Neural progenitor cell (in vitro differentiated cells): ENCODE measurements at regions not wholly inside any gene's neighbourhood (a gene's known extent, or its start where the extent isn't known, plus 50 kb on each side); places are given as distances from the start of the nearest gene placed in this dataset.
A peak's percentile ranks its signal among the peaks of the same experiment; 100 is the strongest.

Experiments
- DNase-seq: peaks from one replicate; pipeline ENCODE4 v3.0.0-alpha.2; 2016; ENCODE audit warnings: low spot score
- H2AFZ ChIP-seq: fragments of 200-600 bp; sonication (generic); replicated peaks from 2 replicates; pipeline ENCODE4 v1.6.1; 2016; ENCODE audit warnings: antibody characterized with exemption
- H3F3A ChIP-seq: fragments of 200-600 bp; sonication (generic); 2 replicates; pipeline ENCODE4 v1.6.1; 2016; ENCODE audit warnings: antibody characterized with exemption, low read depth
- H3K27ac ChIP-seq: fragments of 200-600 bp; sonication (generic); 2 replicates; pipeline ENCODE4 v1.5.1; 2016; ENCODE audit warnings: mild to moderate bottlenecking
- H3K27me3 ChIP-seq: fragments of 200-600 bp; sonication (generic); 2 replicates; pipeline ENCODE4 v1.6.1; 2016; ENCODE audit warnings: mild to moderate bottlenecking, moderate library complexity
- H3K36me3 ChIP-seq: fragments of 200-600 bp; sonication (generic); 2 replicates; pipeline ENCODE4 v1.5.1; 2016
- H3K4me1 ChIP-seq: fragments of 200-600 bp; sonication (generic); 2 replicates; pipeline ENCODE4 v1.6.1; 2016; ENCODE audit warnings: mixed run types
- H3K4me2 ChIP-seq: fragments of 200-600 bp; sonication (generic); 2 replicates; pipeline ENCODE4 v1.6.1; 2016
- H3K4me3 ChIP-seq: fragments of 200-600 bp; sonication (generic); 2 replicates; pipeline ENCODE4 v1.5.1; 2016
- H3K79me2 ChIP-seq: fragments of 200-600 bp; sonication (generic); 2 replicates; pipeline ENCODE4 v1.6.1; 2016; ENCODE audit warnings: low read depth
- H3K9ac ChIP-seq: fragments of 200-600 bp; sonication (generic); 2 replicates; pipeline ENCODE4 v1.6.1; 2016
- H3K9me3 ChIP-seq: fragments of 200-600 bp; sonication (generic); 2 replicates; pipeline ENCODE4 v1.5.1; 2016; ENCODE audit warnings: low read depth
- H4K20me1 ChIP-seq: fragments of 200-600 bp; sonication (generic); 2 replicates; pipeline ENCODE4 v1.6.1; 2016; ENCODE audit warnings: low read depth
- H3K27ac Mint-ChIP-seq: 3 replicates; pipeline ENCODE4 v1.8.0; 2021; ENCODE audit warnings: mixed read lengths
- H3K27me3 Mint-ChIP-seq: 2 replicates; pipeline ENCODE4 v1.8.0; 2022; ENCODE audit warnings: low read depth, mild to moderate bottlenecking, inconsistent platforms, moderate library complexity, mixed read lengths; ENCODE audit not compliant: insufficient read depth
- H3K36me3 Mint-ChIP-seq: 3 replicates; pipeline ENCODE4 v1.8.0; 2021; ENCODE audit warnings: mixed read lengths
- H3K4me1 Mint-ChIP-seq: 3 replicates; pipeline ENCODE4 v1.8.0; 2021; ENCODE audit warnings: mixed read lengths
- H3K4me3 Mint-ChIP-seq: 3 replicates; pipeline ENCODE4 v1.8.0; 2021; ENCODE audit warnings: mild to moderate bottlenecking, moderate library complexity, mixed read lengths
- H3K9me3 Mint-ChIP-seq: 3 replicates; pipeline ENCODE4 v1.8.0; 2020; ENCODE audit warnings: mixed read lengths
- EZH2 ChIP-seq: fragments of 200-600 bp; sonication (generic); IDR thresholded peaks from 2 replicates; pipeline ENCODE4 v1.6.1; 2017; ENCODE audit warnings: antibody characterized with exemption, mild to moderate bottlenecking, moderate library complexity
- EZH2phosphoT487 ChIP-seq: fragments of 200-600 bp; sonication (generic); IDR thresholded peaks from 2 replicates; pipeline ENCODE4 v1.6.1; 2017; ENCODE audit warnings: antibody characterized with exemption
- TF ChIP-seq, protein P1 (sequence below): fragments of 200-600 bp; sonication (generic); IDR thresholded peaks from 2 replicates; pipeline ENCODE4 v1.5.1; 2017; ENCODE audit warnings: antibody characterized with exemption, mild to moderate bottlenecking

GRCh38 chr5:153299891-153300290 lies 190.6 kb upstream of the GRIA1 start:
- H3K27ac ChIP-seq = peak overlapping the region; percentile 32
- no peaks in the 10 kb centered on the region for H3K9me3 ChIP-seq
- peaks cover 11% of the 10 kb centered on the region for H3K4me1 ChIP-seq
- DNase-seq = no peak
- H3K27me3 ChIP-seq = no peaks in the 10 kb centered on the region
- no peaks in the 10 kb centered on the region for H4K20me1 ChIP-seq
- Mint-ChIP-seq H3K4me1 (no peaks in the 10 kb centered on the region), H3K4me3 (no peak overlapping the region), H3K36me3 (peaks cover 3% of the 10 kb centered on the region), H3K9me3 (peaks cover 20% of the 10 kb centered on the region), H3K27ac (no peak overlapping the region), H3K27me3 (peaks cover 5% of the 10 kb centered on the region)
- no peak overlapping the region for H3K4me3 ChIP-seq
- H3F3A ChIP-seq = peaks cover 11% of the 10 kb centered on the region
- TF ChIP-seq EZH2phosphoT487 (no peak), EZH2 (no peak)
- TF ChIP-seq, protein P1, sequence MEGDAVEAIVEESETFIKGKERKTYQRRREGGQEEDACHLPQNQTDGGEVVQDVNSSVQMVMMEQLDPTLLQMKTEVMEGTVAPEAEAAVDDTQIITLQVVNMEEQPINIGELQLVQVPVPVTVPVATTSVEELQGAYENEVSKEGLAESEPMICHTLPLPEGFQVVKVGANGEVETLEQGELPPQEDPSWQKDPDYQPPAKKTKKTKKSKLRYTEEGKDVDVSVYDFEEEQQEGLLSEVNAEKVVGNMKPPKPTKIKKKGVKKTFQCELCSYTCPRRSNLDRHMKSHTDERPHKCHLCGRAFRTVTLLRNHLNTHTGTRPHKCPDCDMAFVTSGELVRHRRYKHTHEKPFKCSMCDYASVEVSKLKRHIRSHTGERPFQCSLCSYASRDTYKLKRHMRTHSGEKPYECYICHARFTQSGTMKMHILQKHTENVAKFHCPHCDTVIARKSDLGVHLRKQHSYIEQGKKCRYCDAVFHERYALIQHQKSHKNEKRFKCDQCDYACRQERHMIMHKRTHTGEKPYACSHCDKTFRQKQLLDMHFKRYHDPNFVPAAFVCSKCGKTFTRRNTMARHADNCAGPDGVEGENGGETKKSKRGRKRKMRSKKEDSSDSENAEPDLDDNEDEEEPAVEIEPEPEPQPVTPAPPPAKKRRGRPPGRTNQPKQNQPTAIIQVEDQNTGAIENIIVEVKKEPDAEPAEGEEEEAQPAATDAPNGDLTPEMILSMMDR = no peak
- H3K9ac ChIP-seq = no peak overlapping the region
- H3K36me3 ChIP-seq = no peaks in the 10 kb centered on the region
- H2AFZ ChIP-seq = no peak overlapping the region
- H3K79me2 ChIP-seq = no peaks in the 10 kb centered on the region
- no peak overlapping the region for H3K4me2 ChIP-seq

DNA sequence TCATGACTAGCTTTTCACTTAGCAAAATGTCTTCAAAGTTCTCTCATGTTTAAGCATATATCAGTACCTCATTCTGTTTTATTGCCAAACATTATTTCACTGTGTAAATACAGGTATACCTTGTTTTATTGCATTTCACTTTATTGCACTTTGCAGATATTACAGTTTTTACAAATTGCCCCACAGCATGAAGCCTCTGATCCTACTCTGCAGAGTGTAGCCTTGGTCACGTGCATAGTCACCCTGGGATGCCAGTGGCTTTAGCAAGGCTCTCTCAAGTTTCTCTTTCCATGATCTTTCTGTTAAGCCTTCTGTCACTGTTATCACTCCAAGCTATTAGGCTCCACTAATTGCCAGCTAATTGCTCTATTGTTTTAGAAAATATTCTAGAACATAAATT lies 182.2 kb upstream of the GRIA1 start:
- H3K4me3 ChIP-seq = no peak overlapping the region
- no peaks in the 10 kb centered on the region for H3F3A ChIP-seq
- H3K4me1 ChIP-seq = no peaks in the 10 kb centered on the region
- Mint-ChIP-seq H3K9me3 (peaks cover 9% of the 10 kb centered on the region), H3K4me1 (no peaks in the 10 kb centered on the region), H3K4me3 (no peak overlapping the region), H3K36me3 (no peaks in the 10 kb centered on the region), H3K27me3 (peaks cover 2% of the 10 kb centered on the region), H3K27ac (no peak overlapping the region)
- H3K9me3 ChIP-seq = no peaks in the 10 kb centered on the region
- no peak overlapping the region for H3K4me2 ChIP-seq
- no peaks in the 10 kb centered on the region for H3K36me3 ChIP-seq
- no peak for TF ChIP-seq EZH2phosphoT487
- TF ChIP-seq, protein P1 = no peak
- no peak for TF ChIP-seq EZH2
- no peaks in the 10 kb centered on the region for H3K27me3 ChIP-seq
- H4K20me1 ChIP-seq = no peaks in the 10 kb centered on the region
- H3K27ac ChIP-seq = no peak overlapping the region
- no peaks in the 10 kb centered on the region for H3K79me2 ChIP-seq
- no peak for DNase-seq
- no peak overlapping the region for H3K9ac ChIP-seq
- no peak overlapping the region for H2AFZ ChIP-seq

- no peaks in the 10 kb centered on the region for H3K79me2 ChIP-seq
- H4K20me1 ChIP-seq = no peaks in the 10 kb centered on the region
- Mint-ChIP-seq H3K4me3 (no peak overlapping the region), H3K4me1 (no peaks in the 10 kb centered on the region), H3K36me3 (no peaks in the 10 kb centered on the region), H3K9me3 (no peaks in the 10 kb centered on the region), H3K27ac (no peak overlapping the region), H3K27me3 (no peaks in the 10 kb centered on the region)
- H3K27ac ChIP-seq = no peak overlapping the region
- no peaks in the 10 kb centered on the region for H3K9me3 ChIP-seq
- no peak for DNase-seq
- no peaks in the 10 kb centered on the region for H3F3A ChIP-seq
- no peaks in the 10 kb centered on the region for H3K4me1 ChIP-seq
- H3K27me3 ChIP-seq = no peaks in the 10 kb centered on the region
- H3K4me3 ChIP-seq = no peak overlapping the region
- H3K9ac ChIP-seq = no peak overlapping the region
- H2AFZ ChIP-seq = no peak overlapping the region
- no peaks in the 10 kb centered on the region for H3K36me3 ChIP-seq
- no peak for TF ChIP-seq EZH2
- H3K4me2 ChIP-seq = no peak overlapping the region
These were observed 171.9 kb upstream of the GRIA1 start for GRCh38 chr5:153318556-153318955.

GRCh38 chr5:153321478-153321877 lies 169.0 kb upstream of the GRIA1 start:
- no peak overlapping the region for H2AFZ ChIP-seq
- no peak overlapping the region for H3K9ac ChIP-seq
- H3K9me3 ChIP-seq = no peaks in the 10 kb centered on the region
- H3K27ac ChIP-seq = no peak overlapping the region
- Mint-ChIP-seq H3K27ac (no peak overlapping the region), H3K9me3 (peaks cover 5% of the 10 kb centered on the region), H3K36me3 (no peaks in the 10 kb centered on the region), H3K4me3 (no peak overlapping the region), H3K4me1 (peaks cover 5% of the 10 kb centered on the region), H3K27me3 (no peaks in the 10 kb centered on the region)
- no peak overlapping the region for H3K4me2 ChIP-seq
- H3K79me2 ChIP-seq = no peaks in the 10 kb centered on the region
- H3K4me1 ChIP-seq = peaks cover 9% of the 10 kb centered on the region
- no peaks in the 10 kb centered on the region for H4K20me1 ChIP-seq
- H3K27me3 ChIP-seq = no peaks in the 10 kb centered on the region
- no peaks in the 10 kb centered on the region for H3K36me3 ChIP-seq
- TF ChIP-seq, protein P1 = no peak
- TF ChIP-seq EZH2 (no peak), EZH2phosphoT487 (no peak)
- no peak overlapping the region for H3K4me3 ChIP-seq
- DNase-seq = no peak
- no peaks in the 10 kb centered on the region for H3F3A ChIP-seq
